Esophagus (tissue), 2 donors: ENCODE measurements at regions not wholly inside any gene's neighbourhood (a gene's known extent, or its start where the extent isn't known, plus 50 kb on each side); places are given as distances from the start of the nearest gene placed in this dataset.

Source experiments
- H3K27ac ChIP-seq, 2 donors: one replicate each; pipeline ENCODE4 v1.5.1; 2013; ENCODE audit warnings: low read depth in 2 of 2, mild to moderate bottlenecking in 2 of 2, inconsistent platforms in 1 of 2, low read length in 1 of 2, moderate library complexity in 1 of 2
- H3K27me3 ChIP-seq, 2 donors: one replicate each; pipeline ENCODE4 v1.6.1; 2013; ENCODE audit warnings: low read length in 2 of 2, control low read depth in 1 of 2, mild to moderate bottlenecking in 1 of 2; ENCODE audit not compliant: insufficient read depth in 2 of 2, control insufficient read depth in 1 of 2
- H3K36me3 ChIP-seq, 2 donors: one replicate each; pipeline ENCODE4 v1.6.1; 2013; ENCODE audit warnings: low read length in 1 of 2; ENCODE audit not compliant: control insufficient read depth in 2 of 2, insufficient read depth in 2 of 2
- H3K4me1 ChIP-seq, 2 donors: one replicate each; pipeline ENCODE4 v1.6.1; 2013; ENCODE audit warnings: low read length in 1 of 2; ENCODE audit not compliant: control insufficient read depth in 2 of 2, insufficient read depth in 2 of 2
- H3K4me3 ChIP-seq, 2 donors: one replicate each; pipeline ENCODE4 v1.5.1; 2013; ENCODE audit warnings: low read length in 2 of 2, mild to moderate bottlenecking in 2 of 2, low read depth in 1 of 2, moderate library complexity in 1 of 2
- H3K9me3 ChIP-seq, 2 donors: one replicate each; pipeline ENCODE4 v1.6.1; 2013; ENCODE audit warnings: mild to moderate bottlenecking in 2 of 2, low read depth in 1 of 2, low read length in 1 of 2, moderate library complexity in 1 of 2; ENCODE audit not compliant: control insufficient read depth in 2 of 2, insufficient read depth in 1 of 2
- WGBS, 2 donors: extraction: QIAGEN DNeasy Blood & Tissue Kit; methylation state at CpG; one replicate each; pipeline ENCODE4 v1.1.7; 2013; 5-methylcytosine and 5-hydroxymethylcytosine counted together
- donor health status: healthy with polysubstance abuse.
- donor health status: Bipolar disorder and iron deficiency.

DNA sequence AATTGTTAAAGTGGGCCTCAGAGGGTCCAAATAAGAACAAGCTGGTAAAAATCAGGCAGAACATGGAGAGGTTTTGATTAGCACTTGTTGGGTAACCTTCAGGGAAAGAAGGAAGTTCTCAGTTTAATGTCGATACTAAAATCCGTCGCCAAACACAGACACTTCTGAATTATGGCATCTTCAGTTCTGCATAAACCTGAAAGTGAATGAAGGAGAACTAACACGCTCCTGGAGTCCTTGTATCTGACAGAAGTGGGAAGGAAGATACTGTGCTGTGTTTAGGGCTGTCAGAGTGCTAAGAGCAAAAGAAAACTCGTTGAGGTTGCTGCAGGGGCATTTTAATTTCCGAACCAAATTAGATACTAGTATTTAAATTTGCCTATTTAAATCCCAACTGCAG lies 106.2 kb downstream of the TMA16 start:
- Histone ChIP-seq H3K4me1 (no peaks in the 10 kb centered on the region), H3K9me3 (no peaks in the 10 kb centered on the region), H3K27me3 (no peaks in the 10 kb centered on the region), H3K27ac (no peak overlapping the region), H3K4me3 (no peak overlapping the region), H3K36me3 (no peaks in the 10 kb centered on the region)
- WGBS, 2 donors = 66% methylated on average over 6 of the region's 6 CpGs

DNA sequence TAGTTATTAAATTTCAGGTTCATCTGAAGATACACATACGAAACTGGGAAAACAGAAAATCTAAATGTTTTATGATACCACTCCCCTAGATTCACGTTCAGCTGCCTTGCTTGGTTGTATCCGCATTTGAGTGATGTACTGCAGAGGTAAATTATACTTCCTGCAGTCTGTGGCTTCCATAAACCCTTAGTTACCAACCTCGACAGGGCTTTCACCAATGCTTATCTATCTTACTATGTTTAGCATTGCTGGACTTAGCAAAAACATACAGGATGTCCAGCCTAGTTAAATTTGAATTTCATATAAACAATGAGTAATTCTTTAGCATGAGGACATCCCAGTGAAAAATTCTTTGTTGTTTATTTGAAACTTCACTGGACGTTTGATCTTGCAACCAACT lies 108.8 kb downstream of the TMA16 start:
- Histone ChIP-seq H3K4me3 (no peak overlapping the region), H3K27me3 (no peaks in the 10 kb centered on the region), H3K9me3 (no peaks in the 10 kb centered on the region), H3K36me3 (no peaks in the 10 kb centered on the region), H3K27ac (no peak overlapping the region), H3K4me1 (no peaks in the 10 kb centered on the region)
- 38 to 47% methylated on average over 5 of the region's 5 CpGs for WGBS, 2 donors

DNA sequence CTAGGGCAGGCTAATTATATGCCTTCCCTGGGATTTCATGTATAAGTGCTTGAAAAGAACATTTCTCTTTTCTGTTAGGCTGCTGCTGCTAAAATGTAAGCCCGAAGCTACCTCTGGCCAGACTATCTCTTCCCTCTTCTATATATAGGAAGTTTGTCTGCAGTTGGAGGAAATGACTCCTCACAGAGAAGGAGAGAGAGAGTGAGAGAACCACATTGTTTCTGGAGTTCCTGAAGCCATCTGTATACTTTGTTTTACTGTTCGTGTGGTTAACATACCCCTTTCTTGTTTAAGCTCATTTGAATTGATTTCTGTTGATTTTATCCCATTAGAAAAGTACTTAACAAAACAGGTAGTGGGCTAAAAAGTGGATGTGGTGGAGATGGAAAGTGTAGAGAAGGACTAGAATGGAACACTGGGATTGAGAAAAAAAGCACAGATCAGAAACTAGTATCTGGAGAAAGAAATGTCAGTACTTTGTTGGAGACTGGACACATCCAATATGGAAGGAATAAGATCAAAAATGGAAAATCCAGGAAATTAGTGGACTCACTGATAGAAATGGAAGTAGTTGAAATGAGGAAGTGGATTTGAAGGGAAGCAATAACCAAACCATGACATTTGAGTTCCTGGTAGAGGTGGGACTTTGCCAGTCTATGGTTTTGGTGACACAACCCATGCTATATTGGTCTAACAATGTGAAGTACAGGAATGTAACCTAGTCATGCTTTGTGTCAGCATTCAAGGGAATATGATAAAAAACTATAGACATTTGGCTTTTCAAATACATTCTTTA lies 112.6 kb downstream of the TMA16 start:
- WGBS, 2 donors = 55 to 64% methylated on average over 2 of the region's 2 CpGs
- H3K27ac ChIP-seq = no peak overlapping the region
- H3K4me1 ChIP-seq = no peaks in the 10 kb centered on the region
- H3K4me3 ChIP-seq = no peak overlapping the region
- H3K9me3 ChIP-seq = no peaks in the 10 kb centered on the region
- H3K27me3 ChIP-seq = no peaks in the 10 kb centered on the region
- no peaks in the 10 kb centered on the region for H3K36me3 ChIP-seq

DNA sequence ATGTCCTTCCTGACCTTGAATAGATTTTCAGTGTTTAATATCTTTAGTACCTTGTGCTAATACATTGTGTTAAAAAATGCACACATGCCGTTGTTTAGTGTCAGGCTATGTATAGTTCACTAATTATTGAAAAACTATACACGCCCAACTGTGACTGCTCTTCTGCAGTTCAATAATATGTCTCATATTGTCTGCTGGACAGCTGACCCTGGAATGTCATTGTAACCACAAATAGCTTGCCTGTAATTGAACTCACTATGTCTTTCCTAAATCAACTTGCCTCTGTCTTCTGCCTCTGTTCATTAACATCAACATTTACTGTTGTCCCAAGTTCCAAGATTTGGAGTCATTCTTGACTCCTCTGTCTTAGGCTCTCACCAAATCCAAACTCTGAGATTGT lies 114.5 kb downstream of the TMA16 start:
- no peaks in the 10 kb centered on the region for H3K9me3 ChIP-seq
- WGBS, 2 donors = 72 to 78% methylated on average over 2 of the region's 2 CpGs

DNA sequence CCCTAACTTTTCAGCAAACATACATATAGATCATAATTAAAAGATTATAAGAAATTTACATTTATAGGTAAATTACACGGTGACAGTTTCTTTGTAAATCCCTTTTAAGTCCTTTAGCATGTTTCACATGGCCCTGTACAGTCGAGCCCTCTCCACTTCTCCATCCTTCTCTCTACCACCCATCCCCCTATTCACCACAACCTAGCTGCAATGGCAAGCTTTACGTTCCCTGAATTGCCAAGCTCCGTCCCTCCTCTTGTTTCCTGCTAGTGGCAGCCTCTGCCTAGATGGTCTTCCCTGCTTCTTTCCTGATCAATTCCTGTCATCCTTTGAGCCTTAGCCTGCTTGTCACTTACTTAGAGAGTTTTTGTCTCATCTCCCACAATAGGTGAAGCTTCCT lies 116.2 kb downstream of the TMA16 start:
- Histone ChIP-seq H3K27ac (no peak overlapping the region), H3K4me3 (no peak overlapping the region), H3K36me3 (no peaks in the 10 kb centered on the region), H3K9me3 (no peaks in the 10 kb centered on the region), H3K27me3 (no peaks in the 10 kb centered on the region), H3K4me1 (no peaks in the 10 kb centered on the region)
- WGBS, 2 donors = 68 to 69% methylated on average over 4 of the region's 4 CpGs

More for the DNA sequence above, 114.5 kb downstream of the TMA16 start:
- H3K36me3 ChIP-seq = no peaks in the 10 kb centered on the region
- H3K27me3 ChIP-seq = no peaks in the 10 kb centered on the region
- H3K4me3 ChIP-seq = no peak overlapping the region
- no peaks in the 10 kb centered on the region for H3K4me1 ChIP-seq
- H3K27ac ChIP-seq = no peak overlapping the region

DNA sequence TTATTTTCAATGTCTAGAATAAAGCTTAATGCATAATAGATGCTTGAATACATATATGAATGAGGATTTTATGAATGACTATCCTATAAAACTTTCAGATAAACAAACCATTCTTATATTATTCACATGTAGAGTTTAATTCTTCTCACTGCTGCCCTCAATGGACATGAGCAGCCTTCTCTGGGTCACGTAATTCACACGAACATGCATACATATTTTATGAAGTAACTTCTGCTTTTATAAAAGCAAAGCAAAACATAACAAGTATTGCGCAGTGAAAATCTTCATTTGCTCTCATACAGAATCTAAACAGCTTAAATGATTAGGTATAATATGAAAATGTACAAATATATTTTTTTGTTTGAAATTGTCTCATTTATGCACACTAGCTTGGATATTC lies 116.7 kb downstream of the TMA16 start:
- no peak overlapping the region for H3K27ac ChIP-seq
- H3K36me3 ChIP-seq = no peaks in the 10 kb centered on the region
- H3K9me3 ChIP-seq = no peaks in the 10 kb centered on the region
- WGBS, 2 donors = 61 to 66% methylated on average over 3 of the region's 3 CpGs
- H3K4me1 ChIP-seq = no peaks in the 10 kb centered on the region
- H3K4me3 ChIP-seq = no peak overlapping the region
- H3K27me3 ChIP-seq = no peaks in the 10 kb centered on the region

DNA sequence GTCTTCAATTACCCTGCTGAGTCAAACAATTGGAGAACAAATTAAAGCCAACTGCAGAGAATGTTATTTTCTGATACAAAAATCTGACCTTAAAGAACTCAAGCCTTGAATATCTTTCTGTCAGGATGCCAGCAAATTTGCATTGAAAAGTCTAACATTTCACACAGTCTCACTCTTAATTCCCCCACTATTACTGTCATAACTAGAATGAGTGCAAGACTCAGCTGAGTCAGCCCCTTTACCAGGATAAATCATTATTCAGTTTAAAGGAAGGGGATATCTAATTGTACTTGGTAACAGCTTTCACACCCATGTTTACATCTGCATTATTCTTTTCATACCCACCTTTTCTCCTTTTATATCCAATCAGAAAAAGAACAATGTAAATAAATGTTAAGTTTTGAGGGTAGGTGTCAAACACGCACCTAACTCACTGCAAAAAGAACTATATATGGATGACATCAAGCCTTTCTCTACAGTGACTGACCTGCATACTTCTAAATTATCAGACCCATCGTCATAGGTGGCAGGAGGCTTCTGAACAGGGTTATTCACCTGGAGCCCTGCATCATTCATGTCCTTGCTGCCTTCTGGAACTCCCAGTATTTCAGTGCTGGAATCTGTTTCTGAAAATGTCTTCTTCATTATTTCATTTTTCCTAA lies 117.4 kb downstream of the TMA16 start:
- Histone ChIP-seq H3K27ac (no peak overlapping the region), H3K27me3 (no peaks in the 10 kb centered on the region), H3K4me1 (no peaks in the 10 kb centered on the region), H3K9me3 (no peaks in the 10 kb centered on the region), H3K36me3 (no peaks in the 10 kb centered on the region), H3K4me3 (no peak overlapping the region)
- 51 to 57% methylated on average over 2 of the region's 2 CpGs for WGBS, 2 donors

DNA sequence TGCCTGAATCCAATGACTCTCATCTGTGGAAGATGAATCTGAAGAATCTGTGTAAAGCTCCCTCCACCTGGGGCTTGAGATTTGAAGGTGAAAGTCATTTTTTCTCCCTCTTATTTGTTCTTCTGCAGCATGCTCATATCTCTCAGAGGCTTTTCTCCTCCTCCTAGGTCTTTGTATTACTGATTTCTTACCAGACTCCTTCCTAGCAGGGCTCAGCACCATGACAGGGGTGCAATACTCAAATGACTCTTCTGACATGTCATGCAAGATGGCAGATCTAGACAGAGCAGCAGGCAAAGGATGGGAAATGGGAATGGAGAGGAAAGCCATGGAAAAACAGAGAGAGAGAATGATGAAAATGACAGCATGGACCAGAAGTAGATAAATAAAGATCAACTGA lies 118.3 kb downstream of the TMA16 start:
- Histone ChIP-seq H3K9me3 (no peaks in the 10 kb centered on the region), H3K36me3 (no peaks in the 10 kb centered on the region), H3K27ac (no peak overlapping the region), H3K4me1 (no peaks in the 10 kb centered on the region), H3K27me3 (no peaks in the 10 kb centered on the region), H3K4me3 (peak overlapping the region in 1 of 2 donors; percentile 1)

DNA sequence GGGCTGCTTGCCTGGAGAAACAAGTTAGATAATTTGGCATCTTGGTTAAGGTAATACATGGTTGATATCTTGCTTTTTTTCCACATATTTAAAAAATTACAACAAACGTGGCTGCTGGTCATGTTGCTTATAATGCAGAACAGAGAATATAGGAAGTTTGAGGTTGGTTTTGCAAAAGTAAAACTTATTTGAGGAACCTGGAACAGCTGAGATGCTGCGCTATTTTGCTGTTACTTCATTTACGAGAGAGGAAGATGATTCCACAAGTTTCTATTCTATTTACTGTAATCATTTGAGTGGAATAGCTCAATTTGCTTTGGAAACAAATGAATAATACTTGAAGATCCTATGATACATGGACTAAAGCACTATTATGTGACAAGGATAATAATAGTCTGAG lies 118.9 kb downstream of the TMA16 start:
- Histone ChIP-seq H3K4me1 (no peaks in the 10 kb centered on the region), H3K36me3 (no peaks in the 10 kb centered on the region), H3K27ac (no peak overlapping the region), H3K27me3 (no peaks in the 10 kb centered on the region), H3K9me3 (no peaks in the 10 kb centered on the region), H3K4me3 (no peak overlapping the region)
- WGBS, 2 donors = 67 to 71% methylated on average over 3 of the region's 3 CpGs

DNA sequence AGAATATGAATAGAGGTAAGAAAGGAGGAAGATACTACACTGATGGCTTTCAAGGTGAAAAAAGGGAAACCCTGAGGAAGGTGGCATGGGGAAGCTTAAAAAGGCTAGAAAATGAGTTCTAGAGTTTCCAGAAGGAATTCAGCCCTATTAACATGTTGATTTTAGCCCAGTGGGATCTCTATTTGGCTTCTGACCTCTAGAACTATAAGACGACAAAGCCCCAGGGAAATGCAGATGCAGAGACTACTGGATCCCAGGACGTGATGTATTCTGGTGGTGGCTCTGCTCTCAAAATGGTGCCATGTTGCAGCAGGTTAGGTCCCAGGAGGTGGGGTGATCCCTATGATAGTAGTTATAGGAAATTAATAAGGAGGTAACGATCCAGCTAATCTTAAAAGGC lies 120.4 kb downstream of the TMA16 start:
- 72 to 77% methylated on average over 3 of the region's 3 CpGs for WGBS, 2 donors
- H3K27ac ChIP-seq = no peak overlapping the region
- H3K9me3 ChIP-seq = no peaks in the 10 kb centered on the region
- H3K27me3 ChIP-seq = no peaks in the 10 kb centered on the region
- H3K4me1 ChIP-seq = no peaks in the 10 kb centered on the region
- no peaks in the 10 kb centered on the region for H3K36me3 ChIP-seq
- H3K4me3 ChIP-seq = no peak overlapping the region
